HG03108 (cell line): ENCODE measurements at regions not wholly inside any gene's neighbourhood (a gene's known extent, or its start where the extent isn't known, plus 50 kb on each side); places are given as distances from the start of the nearest gene placed in this dataset.

ENCODE experiments used
- ATAC-seq: cut with Tn5 transposase; IDR thresholded peaks from one replicate; pipeline ENCODE4 v1.9.1; 2021; ENCODE audit warnings: moderate library complexity; ENCODE audit not compliant: unreplicated experiment

DNA sequence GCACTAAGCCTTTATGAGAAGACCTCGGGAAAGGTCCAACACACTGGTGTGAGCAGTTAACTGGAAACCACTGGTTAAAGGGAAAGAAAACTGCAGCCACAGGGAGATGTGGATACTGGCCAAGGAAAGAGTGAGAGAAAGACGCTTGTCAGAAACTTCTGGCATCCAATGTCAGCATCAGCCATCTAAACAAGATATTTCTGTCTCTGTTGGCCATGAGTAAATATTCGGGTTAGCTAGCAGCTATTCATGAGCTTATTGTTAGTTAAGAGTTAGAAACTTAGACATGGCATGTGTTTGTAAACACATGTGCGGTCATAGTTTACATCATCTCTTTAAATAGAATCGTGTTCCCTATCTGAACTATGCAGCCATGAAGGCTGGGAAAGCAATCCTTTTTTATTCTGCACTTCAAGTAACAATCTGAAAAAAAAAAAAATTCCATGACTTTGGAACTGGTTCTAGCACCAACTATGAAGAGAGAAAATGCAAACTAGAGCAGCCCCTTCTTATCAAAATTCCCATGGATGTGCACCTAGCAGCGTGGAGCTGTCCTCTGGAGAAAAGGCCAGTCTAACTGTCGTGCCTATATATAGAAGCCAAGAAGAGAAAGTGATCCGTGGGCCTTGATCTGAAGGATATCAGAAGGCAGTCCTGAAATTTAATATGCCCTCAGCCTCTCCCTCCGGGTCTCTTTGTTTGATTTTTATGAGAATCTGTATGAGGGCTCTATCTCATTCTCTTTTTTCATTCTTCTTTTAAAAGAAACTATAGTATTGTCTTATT, 84.0 kb upstream of the RFX8 start:
- no peak for ATAC-seq

GRCh38 chr2:101556033-101556459, 81.1 kb upstream of the RFX8 start:
- no peak for ATAC-seq

- no peak for ATAC-seq
Observed at GRCh38 chr2:101551336-101551888, 76.5 kb upstream of the RFX8 start.

DNA sequence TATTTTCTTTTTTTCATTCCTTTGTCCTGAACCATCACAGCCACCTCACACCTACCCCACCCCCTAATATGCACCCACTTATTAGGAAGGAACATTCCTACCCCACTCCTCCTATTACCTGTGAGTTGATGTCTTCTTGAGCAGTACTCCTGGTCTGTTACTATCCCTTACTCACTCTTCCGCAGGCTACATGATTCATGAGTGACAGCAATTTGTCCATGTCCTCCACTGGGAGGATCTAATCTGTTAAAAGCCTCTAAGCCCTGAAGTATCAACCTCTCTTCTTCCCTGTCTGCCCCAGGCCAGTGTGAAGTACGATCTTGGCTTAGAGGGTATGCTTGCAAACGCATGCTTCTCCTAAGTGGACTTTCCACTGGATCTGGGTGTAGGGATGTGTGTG, 75.6 kb upstream of the RFX8 start:
- ATAC-seq = no peak

- ATAC-seq = no peak
Observed at GRCh38 chr2:101549371-101549770, 74.5 kb upstream of the RFX8 start.

DNA sequence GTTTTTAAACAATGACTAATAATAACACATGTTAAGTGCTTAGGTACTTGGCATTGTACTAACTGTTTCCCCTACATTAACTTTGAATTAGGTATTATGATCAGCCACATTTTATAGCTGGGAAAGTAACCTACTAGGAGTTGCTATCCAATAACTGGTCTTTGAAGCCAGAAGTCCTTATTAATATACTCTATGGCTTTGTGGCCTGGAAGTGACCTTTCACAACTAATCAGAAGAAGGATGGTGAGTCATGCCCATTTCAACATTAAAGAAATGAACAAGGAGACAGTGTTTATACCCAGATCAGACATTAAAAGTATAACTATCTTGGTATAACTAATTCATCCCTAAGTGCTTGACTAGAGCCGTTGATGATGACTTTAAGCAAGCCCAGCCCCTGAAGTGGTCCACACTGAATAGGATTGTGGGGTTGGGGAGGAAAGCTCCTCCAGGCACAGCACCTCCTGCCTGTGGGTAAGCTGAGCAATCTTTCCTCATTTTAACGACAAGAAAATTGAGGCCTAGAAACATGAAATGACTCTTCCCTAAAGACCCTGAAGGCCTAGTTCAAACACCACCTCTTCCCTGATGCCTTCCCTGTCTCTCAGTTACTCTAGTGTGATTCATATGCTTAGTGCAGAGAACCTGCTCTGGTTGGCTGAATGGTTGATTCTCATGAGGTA, 71.6 kb upstream of the RFX8 start:
- no peak for ATAC-seq

- no peak for ATAC-seq
Observed at GRCh38 chr2:101545950-101546349, 71.0 kb upstream of the RFX8 start.

GRCh38 chr2:101540518-101540917, 65.6 kb upstream of the RFX8 start:
- no peak for ATAC-seq

DNA sequence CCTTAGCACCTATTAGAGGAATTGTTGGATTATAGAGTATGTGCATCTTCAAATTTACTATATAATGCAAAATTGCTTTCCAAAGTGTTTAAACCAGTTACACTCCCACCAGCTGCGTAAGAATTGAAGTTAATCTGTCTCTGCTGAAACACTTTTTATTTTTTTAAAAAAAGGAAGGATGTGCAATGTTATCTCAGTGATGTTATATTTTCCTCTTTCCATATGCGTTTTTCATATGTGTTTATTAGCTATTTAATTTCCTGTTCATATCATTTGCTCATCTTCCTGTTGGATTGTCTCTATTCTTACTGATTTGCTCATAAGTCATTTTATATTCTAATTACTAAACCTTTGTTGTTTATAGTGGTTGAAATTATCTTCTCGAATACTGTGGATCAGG, 63.2 kb upstream of the RFX8 start:
- no peak for ATAC-seq

- ATAC-seq = no peak
Observed at GRCh38 chr2:101534149-101534611, 59.3 kb upstream of the RFX8 start.

- ATAC-seq = no peak
Observed at GRCh38 chr2:101533561-101534148, 58.7 kb upstream of the RFX8 start.

- ATAC-seq = no peak
Observed at GRCh38 chr2:101528501-101528900, 53.6 kb upstream of the RFX8 start.

- ATAC-seq = no peak
Observed at GRCh38 chr2:101524806-101525430, 50.0 kb upstream of the RFX8 start.
